ENCODE measurements at regions not wholly inside any gene's neighbourhood (a gene's known extent, or its start where the extent isn't known, plus 50 kb on each side); places are given as distances from the start of the nearest gene placed in this dataset.

GRCh38 chr21:25342816-25343215, 264.5 kb downstream of the MRPL39 start:
- H3K36me3 ChIP-seq (ENCODE audit: insufficient read depth, low read length) = no peaks in the 10 kb centered on the region
- H3F3A ChIP-seq (ENCODE audit: insufficient read depth, low read length, poor library complexity, severe bottlenecking) = no peaks in the 10 kb centered on the region
- H3K9me3 ChIP-seq (ENCODE audit: low read length) = no peaks in the 10 kb centered on the region
- H3K27ac ChIP-seq (ENCODE audit: low read length) = no peak overlapping the region
- H3K4me3 ChIP-seq (ENCODE audit: low read length) = no peak overlapping the region
- no peak for TF ChIP-seq POLR2AphosphoS5 (IDR thresholded peaks at IDR 0.05)
- TF ChIP-seq REST (IDR thresholded peaks at IDR 0.05; ENCODE audit: borderline replicate concordance) = no peak
- TF ChIP-seq SMC3 (conservative IDR thresholded peaks at IDR 0.05; ENCODE audit: poor library complexity) = no peak
- no peak for TF ChIP-seq EP300 (conservative IDR thresholded peaks at IDR 0.05; ENCODE audit: poor library complexity, severe bottlenecking)
- TF ChIP-seq TAF1 (IDR thresholded peaks at IDR 0.05; ENCODE audit: low read depth) = no peak
- TF ChIP-seq CTCF (IDR thresholded peaks at IDR 0.05; ENCODE audit: poor library complexity, severe bottlenecking) = no peak
- no peaks in the 10 kb centered on the region for H3K27me3 ChIP-seq (ENCODE audit: insufficient read depth, low read depth, low read length)
- H3K9ac ChIP-seq (ENCODE audit: low read length) = no peak overlapping the region
- H4K20me1 ChIP-seq (ENCODE audit: insufficient read depth) = no peaks in the 10 kb centered on the region
- no peak overlapping the region for H2AFZ ChIP-seq (ENCODE audit: low read depth, low read length)
- H3K4me2 ChIP-seq (ENCODE audit: low read length) = no peak overlapping the region
- H3K9me2 ChIP-seq (ENCODE audit: insufficient read depth, low read length) = no peaks in the 10 kb centered on the region
- no peaks in the 10 kb centered on the region for H3K79me2 ChIP-seq (replicated peaks; ENCODE audit: insufficient read depth, low read length)

GRCh38 chr21:25341981-25342380, 265.3 kb downstream of the MRPL39 start:
- Histone ChIP-seq H3K27ac (ENCODE audit: low read length) (no peak overlapping the region), H3K4me2 (ENCODE audit: low read length) (no peak overlapping the region), H3K9ac (ENCODE audit: low read length) (no peak overlapping the region), H3K4me3 (ENCODE audit: low read length) (no peak overlapping the region), H2AFZ (ENCODE audit: low read depth, low read length) (no peak overlapping the region), H3K36me3 (ENCODE audit: insufficient read depth, low read length) (no peaks in the 10 kb centered on the region), H3F3A (ENCODE audit: insufficient read depth, low read length, poor library complexity, severe bottlenecking) (no peaks in the 10 kb centered on the region), H3K9me2 (ENCODE audit: insufficient read depth, low read length) (no peaks in the 10 kb centered on the region), H3K27me3 (ENCODE audit: insufficient read depth, low read depth, low read length) (no peaks in the 10 kb centered on the region), H3K9me3 (ENCODE audit: low read length) (no peaks in the 10 kb centered on the region), H4K20me1 (ENCODE audit: insufficient read depth) (no peaks in the 10 kb centered on the region), H3K79me2 (replicated peaks; ENCODE audit: insufficient read depth, low read length) (no peaks in the 10 kb centered on the region)
- no peak for TF ChIP-seq REST (IDR thresholded peaks at IDR 0.05; ENCODE audit: borderline replicate concordance)
- no peak for TF ChIP-seq MXI1 (conservative IDR thresholded peaks at IDR 0.05; ENCODE audit: poor library complexity, severe bottlenecking)
- TF ChIP-seq TAF1 (IDR thresholded peaks at IDR 0.05; ENCODE audit: low read depth) = no peak
- TF ChIP-seq SMC3 (conservative IDR thresholded peaks at IDR 0.05; ENCODE audit: poor library complexity) = no peak
- TF ChIP-seq POLR2AphosphoS5 (IDR thresholded peaks at IDR 0.05) = no peak
- TF ChIP-seq EP300 (conservative IDR thresholded peaks at IDR 0.05; ENCODE audit: poor library complexity, severe bottlenecking) = no peak
- no peak for TF ChIP-seq RAD21 (conservative IDR thresholded peaks at IDR 0.05)
- no peak for TF ChIP-seq CTCF (IDR thresholded peaks at IDR 0.05; ENCODE audit: poor library complexity, severe bottlenecking)
- no peak for TF ChIP-seq EZH2 (IDR thresholded peaks at IDR 0.05; ENCODE audit: borderline replicate concordance, insufficient read depth, low read length, poor library complexity, severe bottlenecking)

All from neural cell (in vitro differentiated cells).